H1 (cell line): ENCODE measurements at regions not wholly inside any gene's neighbourhood (a gene's known extent, or its start where the extent isn't known, plus 50 kb on each side); places are given as distances from the start of the nearest gene placed in this dataset.

Experiments used
- CBX8 ChIP-seq: fragments of 300-800, 300-1000 bp; sonication (generic); IDR thresholded peaks from 2 replicates; pipeline ENCODE4 v1.7.1; 2016; ENCODE audit warnings: low read depth, low read length, borderline replicate concordance
- CEBPB ChIP-seq: IDR thresholded peaks from 2 replicates; pipeline ENCODE4 v1.6.1; 2012; ENCODE audit warnings: low read depth, low read length
- CTCF ChIP-seq, 3 experiments: IDR thresholded peaks; 1 replicate in 2 of 3; 2 replicates in 1 of 3; pipeline versions ENCODE4 v1.5.1 to v1.6.1; 2011; ENCODE audit warnings: low read length in 3 of 3, mild to moderate bottlenecking in 3 of 3, inconsistent platforms in 2 of 3, low read depth in 1 of 3, moderate library complexity in 1 of 3; ENCODE audit not compliant: insufficient read depth in 1 of 3; ENCODE audit errors: control extremely low read depth in 1 of 3
- EGR1 ChIP-seq: IDR thresholded peaks from 2 replicates; pipeline ENCODE4 v1.6.1; 2011; ENCODE audit warnings: low read depth, low read length, borderline replicate concordance
- MAX ChIP-seq: IDR thresholded peaks from 2 replicates; pipeline ENCODE4 v1.6.1; 2012; ENCODE audit warnings: inconsistent platforms
- RAD21 ChIP-seq, 2 experiments: IDR thresholded peaks in 1 of 2; conservative IDR thresholded peaks in 1 of 2; 2 replicates each; pipeline ENCODE4 v1.6.1; 2011; ENCODE audit warnings: low read depth in 2 of 2, low read length in 2 of 2, improper control_type of control experiment in 1 of 2, inconsistent platforms in 1 of 2, mild to moderate bottlenecking in 1 of 2, moderate library complexity in 1 of 2
- SIRT6 ChIP-seq: IDR thresholded peaks from one replicate; pipeline ENCODE4 v1.7.1; 2012; ENCODE audit warnings: low read length, inconsistent platforms

- TF ChIP-seq RAD21 (IDR thresholded peaks at IDR 0.05 in 1 of 2, conservative IDR thresholded peaks at IDR 0.05 in 1 of 2; ENCODE audit: low read depth in 2 of 2, low read length in 2 of 2) (no peak), EGR1 (no peak), CTCF (IDR thresholded peaks at IDR 0.05; ENCODE audit: control extremely low read depth in 1 of 3, insufficient read depth in 1 of 3, low read depth in 1 of 3, low read length in 3 of 3) (no peak), MAX (no peak), CEBPB (no peak), CBX8 (no peak), SIRT6 (no peak)
Observed at GRCh38 chr2:19045151-19045550, 313.3 kb downstream of the OSR1 start.
